Mesendoderm (in vitro differentiated cells): ENCODE measurements at regions not wholly inside any gene's neighbourhood (a gene's known extent, or its start where the extent isn't known, plus 50 kb on each side); places are given as distances from the start of the nearest gene placed in this dataset.

Source experiments
- DNase-seq: peaks from one replicate; pipeline ENCODE4 v3.0.0; 2013
- H2AK5ac ChIP-seq: 2 replicates; pipeline ENCODE4 v1.6.1; 2013; ENCODE audit warnings: low read length, inconsistent platforms
- H2BK120ac ChIP-seq: 2 replicates; pipeline ENCODE4 v1.6.1; 2013; ENCODE audit warnings: low read depth, mild to moderate bottlenecking, low read length, moderate library complexity, mixed read lengths
- H2BK15ac ChIP-seq: replicated peaks from 2 replicates; pipeline ENCODE4 v1.6.1; 2013; ENCODE audit warnings: low read depth, mild to moderate bottlenecking, moderate library complexity
- H2BK5ac ChIP-seq: 2 replicates; pipeline ENCODE4 v1.6.1; 2013; ENCODE audit warnings: low read length, inconsistent platforms
- H3K18ac ChIP-seq: 2 replicates; pipeline ENCODE4 v1.6.1; 2013; ENCODE audit warnings: mild to moderate bottlenecking, low read length, mixed read lengths
- H3K23ac ChIP-seq: one replicate; pipeline ENCODE4 v1.6.1; 2013; ENCODE audit warnings: low read length
- H3K27ac ChIP-seq: 2 replicates; pipeline ENCODE4 v1.5.1; 2013; ENCODE audit warnings: low read depth, mild to moderate bottlenecking, inconsistent platforms, low read length, moderate library complexity
- H3K27me3 ChIP-seq: 2 replicates; pipeline ENCODE4 v1.6.1; 2013; ENCODE audit warnings: low read length, control low read depth, mild to moderate bottlenecking, inconsistent platforms; ENCODE audit not compliant: insufficient read depth, poor library complexity
- H3K36me3 ChIP-seq: 2 replicates; pipeline ENCODE4 v1.6.1; 2013; ENCODE audit warnings: low read length, inconsistent platforms; ENCODE audit not compliant: control insufficient read depth, insufficient read depth
- H3K4ac ChIP-seq: one replicate; pipeline ENCODE4 v1.6.1; 2013; ENCODE audit warnings: low read depth, mild to moderate bottlenecking, low read length, moderate library complexity
- H3K4me1 ChIP-seq: 2 replicates; pipeline ENCODE4 v1.6.1; 2013; ENCODE audit warnings: low read depth, low read length, inconsistent platforms; ENCODE audit not compliant: control insufficient read depth
- H3K4me2 ChIP-seq: 2 replicates; pipeline ENCODE4 v1.6.1; 2013; ENCODE audit warnings: low read length
- H3K4me3 ChIP-seq: 2 replicates; pipeline ENCODE4 v1.5.1; 2013; ENCODE audit warnings: mild to moderate bottlenecking, low read length
- H3K56ac ChIP-seq: one replicate; pipeline ENCODE4 v1.6.1; 2013; ENCODE audit warnings: low read length
- H3K79me1 ChIP-seq: 2 replicates; pipeline ENCODE4 v1.6.1; 2013; ENCODE audit warnings: low read length, inconsistent platforms
- H3K79me2 ChIP-seq: 2 replicates; pipeline ENCODE4 v1.6.1; 2013; ENCODE audit warnings: mild to moderate bottlenecking, low read length; ENCODE audit not compliant: control insufficient read depth, insufficient read depth
- H3K9ac ChIP-seq: 2 replicates; pipeline ENCODE4 v1.6.1; 2013; ENCODE audit warnings: low read length, inconsistent platforms
- H4K5ac ChIP-seq: one replicate; pipeline ENCODE4 v1.6.1; 2013; ENCODE audit warnings: low read length
- H4K8ac ChIP-seq: one replicate; pipeline ENCODE4 v1.6.1; 2013; ENCODE audit warnings: low read depth, mild to moderate bottlenecking, control low read depth, low read length, moderate library complexity
- WGBS: extraction: QIAGEN DNeasy Blood & Tissue Kit; methylation state at CpG from one replicate; pipeline ENCODE4 v1.1.7; 2013; ENCODE audit warnings: low lambda C conversion rate, missing lambda C conversion rate; ENCODE audit not compliant: insufficient coverage; ENCODE audit errors: extremely low coverage; 5-methylcytosine and 5-hydroxymethylcytosine counted together

GRCh38 chr6:134741200-134741536 lies 208.7 kb downstream of the ALDH8A1 start:
- no CpG with 5 or more reads among the region's 7 CpGs for WGBS
- Histone ChIP-seq H2BK5ac (no peak overlapping the region), H3K36me3 (no peaks in the 10 kb centered on the region), H3K4me3 (no peak overlapping the region), H2BK15ac (no peak overlapping the region), H3K18ac (no peak overlapping the region), H3K9ac (no peak overlapping the region), H3K79me2 (no peaks in the 10 kb centered on the region), H3K4me2 (no peak overlapping the region), H3K79me1 (no peaks in the 10 kb centered on the region), H3K27me3 (no peaks in the 10 kb centered on the region), H4K5ac (no peak overlapping the region), H2AK5ac (no peak overlapping the region), H3K23ac (no peak overlapping the region), H3K27ac (no peak overlapping the region), H4K8ac (no peak overlapping the region), H3K4me1 (no peaks in the 10 kb centered on the region), H3K56ac (no peak overlapping the region), H3K4ac (no peak overlapping the region), H2BK120ac (no peak overlapping the region)
- peak; percentile 54 for DNase-seq

DNA sequence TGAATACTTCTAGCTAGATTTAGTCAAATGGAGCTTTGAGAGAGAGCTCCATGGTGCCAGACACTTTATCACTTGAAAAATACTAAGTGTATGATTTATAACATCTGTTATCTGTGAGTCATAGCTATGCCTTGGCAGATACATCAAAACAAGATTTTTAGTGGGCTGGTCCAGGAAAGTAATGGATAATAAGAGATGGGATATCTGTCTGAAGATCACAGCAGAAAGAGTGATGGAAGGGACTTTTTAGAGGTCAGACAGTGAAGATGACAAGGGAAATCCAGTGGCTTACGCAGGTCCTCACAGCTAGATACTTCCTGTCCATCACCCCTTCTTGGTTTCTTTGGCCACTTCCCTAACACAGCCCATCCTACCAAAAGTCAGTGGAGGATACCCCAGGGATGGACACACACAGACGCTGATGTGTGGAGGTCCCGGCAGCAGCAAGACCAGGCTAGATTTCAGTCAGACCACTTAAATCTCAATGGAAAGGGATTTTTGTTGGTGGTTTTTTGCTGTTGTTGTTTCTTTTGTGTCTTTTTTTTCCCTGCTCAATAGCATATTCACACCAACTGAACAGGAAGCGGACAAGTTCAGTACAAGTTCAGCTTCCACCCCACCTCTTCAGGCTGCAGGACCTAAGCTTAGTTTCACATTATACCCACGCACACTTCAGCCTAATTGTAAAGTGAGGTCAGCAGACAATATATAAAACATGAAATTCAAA lies 209.3 kb downstream of the ALDH8A1 start:
- no peaks in the 10 kb centered on the region for H3K4me1 ChIP-seq
- no peaks in the 10 kb centered on the region for H3K27me3 ChIP-seq
- H3K4ac ChIP-seq, result no peak overlapping the region
- no CpG with 5 or more reads among the region's 5 CpGs for WGBS
- H3K18ac ChIP-seq, result no peak overlapping the region
- no peak overlapping the region for H2BK15ac ChIP-seq
- no peak overlapping the region for H2BK120ac ChIP-seq
- H3K9ac ChIP-seq, result no peak overlapping the region
- no peak overlapping the region for H3K23ac ChIP-seq
- no peak overlapping the region for H4K5ac ChIP-seq
- no peak overlapping the region for H3K4me2 ChIP-seq
- H3K79me1 ChIP-seq, result no peaks in the 10 kb centered on the region
- no peak overlapping the region for H3K56ac ChIP-seq
- H3K36me3 ChIP-seq, result no peaks in the 10 kb centered on the region
- H3K4me3 ChIP-seq, result no peak overlapping the region
- no peak overlapping the region for H2AK5ac ChIP-seq
- no peak for DNase-seq
- no peak overlapping the region for H2BK5ac ChIP-seq
- H4K8ac ChIP-seq, result no peak overlapping the region
- no peak overlapping the region for H3K27ac ChIP-seq
- H3K79me2 ChIP-seq, result no peaks in the 10 kb centered on the region

GRCh38 chr6:134740027-134740373 lies 209.9 kb downstream of the ALDH8A1 start:
- no peaks in the 10 kb centered on the region for H3K27me3 ChIP-seq
- no peak overlapping the region for H3K23ac ChIP-seq
- no peaks in the 10 kb centered on the region for H3K79me2 ChIP-seq
- H2BK5ac ChIP-seq, result no peak overlapping the region
- H3K56ac ChIP-seq, result no peak overlapping the region
- no peak overlapping the region for H3K4ac ChIP-seq
- no peak overlapping the region for H2AK5ac ChIP-seq
- no peak overlapping the region for H3K18ac ChIP-seq
- DNase-seq, result no peak
- no peak overlapping the region for H4K5ac ChIP-seq
- no peak overlapping the region for H3K9ac ChIP-seq
- no peaks in the 10 kb centered on the region for H3K4me1 ChIP-seq
- H3K79me1 ChIP-seq, result no peaks in the 10 kb centered on the region
- WGBS, result 100% methylated on average over 2 of the region's 5 CpGs
- H4K8ac ChIP-seq, result no peak overlapping the region
- H2BK120ac ChIP-seq, result no peak overlapping the region
- no peak overlapping the region for H3K27ac ChIP-seq
- H3K4me3 ChIP-seq, result no peak overlapping the region
- H2BK15ac ChIP-seq, result no peak overlapping the region
- no peak overlapping the region for H3K4me2 ChIP-seq
- no peaks in the 10 kb centered on the region for H3K36me3 ChIP-seq

DNA sequence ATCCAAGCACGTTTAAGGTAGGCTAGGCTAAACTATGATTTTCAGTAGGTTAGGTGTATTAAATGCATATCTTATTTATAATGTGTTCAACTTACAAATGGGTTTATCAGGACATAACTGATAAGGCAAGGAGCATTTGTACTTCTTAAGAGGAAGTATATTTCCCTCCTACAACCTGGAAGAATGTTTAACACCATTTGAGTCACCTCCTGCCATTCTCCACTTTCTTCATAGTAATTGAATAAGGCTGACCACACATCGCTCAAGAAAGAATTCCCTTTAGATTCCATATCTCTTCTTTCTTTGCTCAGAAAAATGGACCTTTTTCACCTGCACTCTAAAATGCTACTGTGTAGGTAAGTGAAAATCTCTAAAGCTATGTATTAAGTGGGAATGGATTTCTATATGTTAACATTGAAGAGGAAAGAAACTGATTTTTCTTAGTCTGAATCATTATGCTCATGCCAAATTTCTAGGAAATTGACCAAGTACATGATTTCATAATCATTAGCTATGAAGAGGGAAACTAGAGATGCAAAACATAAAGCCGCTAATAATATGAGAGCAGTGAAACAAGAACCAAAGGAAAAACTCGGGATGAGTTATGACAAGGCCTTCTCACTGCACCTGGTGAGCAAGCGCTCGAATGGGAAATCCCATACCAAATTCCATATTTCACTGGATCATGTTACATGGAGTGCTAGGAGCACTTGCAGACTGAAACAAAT lies 210.4 kb downstream of the ALDH8A1 start:
- no peaks in the 10 kb centered on the region for H3K27me3 ChIP-seq
- no peak overlapping the region for H2BK5ac ChIP-seq
- no peak overlapping the region for H4K8ac ChIP-seq
- H3K18ac ChIP-seq, result no peak overlapping the region
- H3K4me2 ChIP-seq, result no peak overlapping the region
- no peak overlapping the region for H2BK120ac ChIP-seq
- H4K5ac ChIP-seq, result no peak overlapping the region
- WGBS, result no CpG with 5 or more reads among the region's 6 CpGs
- H3K56ac ChIP-seq, result no peak overlapping the region
- no peaks in the 10 kb centered on the region for H3K4me1 ChIP-seq
- H3K23ac ChIP-seq, result no peak overlapping the region
- no peak overlapping the region for H2AK5ac ChIP-seq
- no peak overlapping the region for H3K9ac ChIP-seq
- no peaks in the 10 kb centered on the region for H3K79me1 ChIP-seq
- no peak overlapping the region for H2BK15ac ChIP-seq
- H3K4ac ChIP-seq, result no peak overlapping the region
- no peaks in the 10 kb centered on the region for H3K79me2 ChIP-seq
- H3K36me3 ChIP-seq, result no peaks in the 10 kb centered on the region
- no peak for DNase-seq
- H3K4me3 ChIP-seq, result no peak overlapping the region
- no peak overlapping the region for H3K27ac ChIP-seq

- no peak overlapping the region for H3K27ac ChIP-seq
- H3K56ac ChIP-seq, result no peak overlapping the region
- no peak overlapping the region for H2BK15ac ChIP-seq
- WGBS, result no CpG with 5 or more reads among the region's 1 CpG
- no peak overlapping the region for H3K9ac ChIP-seq
- no peak overlapping the region for H4K8ac ChIP-seq
- H3K4me1 ChIP-seq, result no peaks in the 10 kb centered on the region
- H2BK120ac ChIP-seq, result no peak overlapping the region
- H2AK5ac ChIP-seq, result no peak overlapping the region
- H3K23ac ChIP-seq, result no peak overlapping the region
- DNase-seq, result no peak
- H3K4ac ChIP-seq, result no peak overlapping the region
- H3K79me1 ChIP-seq, result no peaks in the 10 kb centered on the region
- H4K5ac ChIP-seq, result no peak overlapping the region
- H3K18ac ChIP-seq, result no peak overlapping the region
- H3K4me3 ChIP-seq, result no peak overlapping the region
- no peaks in the 10 kb centered on the region for H3K36me3 ChIP-seq
- no peaks in the 10 kb centered on the region for H3K79me2 ChIP-seq
- H2BK5ac ChIP-seq, result no peak overlapping the region
- no peak overlapping the region for H3K4me2 ChIP-seq
- no peaks in the 10 kb centered on the region for H3K27me3 ChIP-seq
These were observed 211.6 kb downstream of the ALDH8A1 start for GRCh38 chr6:134738211-134738885.
